ENCODE measurements at regions not wholly inside any gene's neighbourhood (a gene's known extent, or its start where the extent isn't known, plus 50 kb on each side); places are given as distances from the start of the nearest gene placed in this dataset.
A peak's percentile ranks its signal among the peaks of the same experiment; 100 is the strongest.
"Not testable (repeated sequence)": the region's sequence is repeated elsewhere in the genome, so short reads cannot be mapped to it uniquely, and the experiment has no call there.

DNA sequence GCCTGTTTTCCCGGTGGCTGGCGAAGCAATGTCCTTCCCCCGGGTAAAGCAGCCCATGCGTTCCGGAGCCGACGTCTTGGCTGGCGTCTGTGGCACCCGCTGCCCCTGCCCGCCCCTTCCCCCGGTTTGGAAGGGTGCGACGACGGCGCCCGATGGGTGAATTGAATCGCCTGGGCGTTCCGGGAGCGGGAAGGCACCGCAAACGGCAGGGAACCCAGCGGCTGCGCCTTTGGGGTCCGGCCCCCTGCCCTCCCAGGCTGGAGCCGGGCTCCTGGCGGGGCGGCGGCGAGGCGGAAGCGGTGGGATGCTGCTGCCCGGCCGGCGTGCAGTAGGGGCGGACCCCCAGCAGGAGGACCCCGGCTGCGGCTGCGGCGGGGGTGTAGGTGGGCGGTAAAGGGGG lies 123.6 kb upstream of the RHOU start:
- DNase-seq, result not testable (repeated sequence)

DNA sequence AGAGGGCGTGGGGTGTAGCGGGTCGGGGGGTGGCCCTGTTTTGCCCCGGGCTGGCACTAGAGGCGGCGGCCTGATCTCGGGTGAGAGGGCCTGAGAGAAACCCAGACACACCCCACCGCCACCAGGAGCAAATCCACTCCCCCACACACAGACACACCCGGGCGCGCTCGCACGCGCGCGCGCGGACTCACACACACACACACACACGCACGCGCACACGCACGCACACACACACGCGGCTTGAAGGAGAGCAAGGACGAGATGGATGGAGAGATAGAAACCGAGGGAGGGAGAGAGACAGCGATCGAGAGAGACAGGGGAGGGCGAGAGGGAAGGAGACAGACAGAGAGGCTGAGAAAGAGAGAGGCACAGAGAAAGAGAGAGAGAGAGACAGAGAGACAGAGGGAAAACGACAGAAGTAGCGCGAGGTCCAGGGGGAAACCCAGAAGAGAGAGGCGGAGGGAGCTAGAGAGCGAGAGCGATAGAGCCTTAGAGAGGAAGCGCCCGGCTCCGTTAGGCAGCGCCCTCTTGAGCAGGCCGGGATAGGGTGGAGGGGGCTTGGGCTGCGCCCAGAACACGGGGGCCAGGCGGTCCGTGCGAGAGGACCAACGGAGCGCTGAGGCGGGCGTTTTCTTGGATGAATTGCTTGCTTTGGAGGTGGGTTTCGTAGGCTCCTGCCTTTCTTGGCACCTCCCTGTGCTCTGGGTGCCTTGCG lies 113.1 kb upstream of the RHOU start:
- DNase-seq, result not testable (repeated sequence)

DNA sequence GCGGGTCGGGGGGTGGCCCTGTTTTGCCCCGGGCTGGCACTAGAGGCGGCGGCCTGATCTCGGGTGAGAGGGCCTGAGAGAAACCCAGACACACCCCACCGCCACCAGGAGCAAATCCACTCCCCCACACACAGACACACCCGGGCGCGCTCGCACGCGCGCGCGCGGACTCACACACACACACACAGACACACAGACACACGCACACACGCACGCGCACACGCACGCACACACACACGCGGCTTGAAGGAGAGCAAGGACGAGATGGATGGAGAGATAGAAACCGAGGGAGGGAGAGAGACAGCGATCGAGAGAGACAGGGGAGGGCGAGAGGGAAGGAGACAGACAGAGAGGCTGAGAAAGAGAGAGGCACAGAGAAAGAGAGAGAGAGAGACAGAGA lies 108.8 kb upstream of the RHOU start:
- not testable (repeated sequence) for DNase-seq

DNA sequence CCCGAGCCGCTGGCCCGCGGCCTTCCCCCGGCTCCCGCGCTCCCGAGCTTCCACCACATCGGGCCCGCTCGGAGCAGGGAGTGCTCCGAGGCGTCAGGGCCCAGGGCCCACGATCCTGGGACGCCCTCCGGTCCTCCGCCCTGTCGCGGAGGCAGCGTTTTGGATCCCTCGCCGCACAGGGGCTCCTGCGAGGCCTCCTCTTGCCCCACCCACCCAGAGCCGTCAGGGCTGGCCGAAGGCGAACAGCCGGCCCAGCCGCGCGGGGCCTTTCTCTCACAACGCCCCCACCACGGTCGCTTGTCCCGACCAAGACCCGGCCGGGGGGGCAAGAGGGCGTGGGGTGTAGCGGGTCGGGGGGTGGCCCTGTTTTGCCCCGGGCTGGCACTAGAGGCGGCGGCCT lies 102.4 kb upstream of the RHOU start:
- DNase-seq, result not testable (repeated sequence)

DNA sequence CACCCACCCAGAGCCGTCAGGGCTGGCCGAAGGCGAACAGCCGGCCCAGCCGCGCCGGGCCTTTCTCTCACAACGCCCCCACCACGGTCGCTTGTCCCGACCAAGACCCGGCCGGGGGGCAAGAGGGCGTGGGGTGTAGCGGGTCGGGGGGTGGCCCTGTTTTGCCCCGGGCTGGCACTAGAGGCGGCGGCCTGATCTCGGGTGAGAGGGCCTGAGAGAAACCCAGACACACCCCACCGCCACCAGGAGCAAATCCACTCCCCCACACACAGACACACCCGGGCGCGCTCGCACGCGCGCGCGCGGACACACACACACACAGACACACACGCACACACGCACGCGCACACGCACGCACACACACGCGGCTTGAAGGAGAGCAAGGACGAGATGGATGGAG lies 100.0 kb upstream of the RHOU start:
- peak in 1 of 2 experiments; percentile 11 for DNase-seq

DNA sequence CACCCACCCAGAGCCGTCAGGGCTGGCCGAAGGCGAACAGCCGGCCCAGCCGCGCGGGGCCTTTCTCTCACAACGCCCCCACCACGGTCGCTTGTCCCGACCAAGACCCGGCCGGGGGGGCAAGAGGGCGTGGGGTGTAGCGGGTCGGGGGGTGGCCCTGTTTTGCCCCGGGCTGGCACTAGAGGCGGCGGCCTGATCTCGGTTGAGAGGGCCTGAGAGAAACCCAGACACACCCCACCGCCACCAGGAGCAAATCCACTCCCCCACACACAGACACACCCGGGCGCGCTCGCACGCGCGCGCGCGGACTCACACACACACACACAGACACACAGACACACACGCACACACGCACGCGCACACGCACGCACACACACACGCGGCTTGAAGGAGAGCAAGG lies 97.8 kb upstream of the RHOU start:
- DNase-seq, result not testable (repeated sequence)

DNA sequence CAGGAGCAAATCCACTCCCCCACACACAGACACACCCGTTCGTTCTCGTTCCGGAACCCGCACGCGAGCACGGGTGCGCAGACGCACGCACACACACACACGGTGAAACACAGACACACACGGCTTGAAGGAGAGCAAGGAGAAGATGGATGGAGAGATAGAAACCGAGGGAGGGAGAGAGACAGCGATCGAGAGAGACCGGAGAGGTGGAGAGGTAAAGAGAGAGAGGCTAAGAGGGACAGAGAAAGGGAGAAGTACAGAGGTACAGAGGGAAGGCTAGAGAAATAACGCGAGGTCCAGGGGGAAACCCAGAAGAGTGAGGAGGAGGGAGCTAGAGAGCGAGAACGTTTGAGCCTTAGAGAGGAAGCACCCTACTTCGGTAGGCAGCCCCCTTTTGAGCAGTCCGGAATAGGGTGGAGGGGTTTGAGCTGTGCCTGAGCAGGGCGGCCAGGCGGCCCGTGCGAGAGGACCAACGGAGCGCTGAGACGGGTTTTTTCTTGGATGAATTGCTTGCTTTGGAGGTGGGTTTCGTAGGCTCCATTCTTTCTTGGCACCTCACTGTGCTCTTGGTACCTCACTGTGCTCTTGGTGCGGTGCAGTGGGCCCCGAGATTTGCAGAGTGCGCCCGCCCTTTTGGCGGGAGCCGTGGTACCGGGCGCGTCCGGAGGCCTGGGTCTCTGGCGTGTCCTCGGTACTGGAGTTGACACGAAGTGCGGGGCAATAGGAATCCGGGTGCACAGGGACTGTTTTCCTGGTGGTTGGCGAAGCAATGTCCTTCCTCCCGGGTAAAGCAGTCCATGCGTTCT lies 88.4 kb upstream of the RHOU start:
- DNase-seq, result peak; percentile 22 to 23

DNA sequence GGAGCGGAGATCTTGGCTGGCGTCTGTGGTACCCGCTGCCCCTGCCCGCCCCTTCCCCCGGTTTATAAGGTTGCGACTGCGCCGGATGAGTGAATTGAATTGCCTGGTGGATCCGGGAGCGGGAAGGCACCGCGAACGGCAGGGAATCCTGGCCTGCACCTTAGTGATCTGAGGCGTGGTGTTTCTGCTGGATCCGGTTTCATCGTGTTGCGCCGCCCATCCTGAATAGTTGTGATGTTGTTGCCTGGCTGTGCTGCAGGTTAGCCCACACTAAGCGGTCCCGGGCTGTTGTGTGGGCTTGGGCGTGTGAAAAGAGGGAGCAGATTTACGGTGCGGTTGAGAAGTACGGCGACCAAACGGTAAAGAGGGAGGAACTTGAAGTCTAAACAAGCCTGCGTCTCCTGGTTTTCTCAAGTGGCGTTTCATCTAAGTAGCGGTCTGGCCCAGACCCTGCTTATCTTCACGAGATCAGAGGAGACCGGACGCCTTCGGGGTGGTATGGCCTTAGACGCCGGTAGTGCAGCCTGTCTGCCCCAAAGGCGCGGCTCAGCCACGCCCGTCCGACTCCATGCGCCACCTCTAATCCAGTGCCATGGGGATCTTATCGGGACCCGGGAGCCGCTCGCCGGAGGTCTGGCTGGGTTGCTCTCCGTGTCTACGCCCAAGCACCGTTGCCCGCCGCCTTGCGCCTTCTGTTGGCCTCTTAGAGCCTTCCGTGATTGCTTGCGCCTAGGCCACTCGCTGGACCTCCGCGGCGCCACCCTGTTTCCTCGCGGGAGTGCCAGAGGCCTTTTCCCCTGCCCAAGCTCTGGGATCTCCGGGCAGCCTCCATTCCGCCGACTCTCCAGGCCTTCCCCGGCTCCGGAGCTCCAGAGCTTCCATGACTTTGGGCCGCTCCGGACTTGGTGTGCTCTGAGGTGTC lies 87.5 kb upstream of the RHOU start:
- peak; percentile 50 to 72 for DNase-seq

DNA sequence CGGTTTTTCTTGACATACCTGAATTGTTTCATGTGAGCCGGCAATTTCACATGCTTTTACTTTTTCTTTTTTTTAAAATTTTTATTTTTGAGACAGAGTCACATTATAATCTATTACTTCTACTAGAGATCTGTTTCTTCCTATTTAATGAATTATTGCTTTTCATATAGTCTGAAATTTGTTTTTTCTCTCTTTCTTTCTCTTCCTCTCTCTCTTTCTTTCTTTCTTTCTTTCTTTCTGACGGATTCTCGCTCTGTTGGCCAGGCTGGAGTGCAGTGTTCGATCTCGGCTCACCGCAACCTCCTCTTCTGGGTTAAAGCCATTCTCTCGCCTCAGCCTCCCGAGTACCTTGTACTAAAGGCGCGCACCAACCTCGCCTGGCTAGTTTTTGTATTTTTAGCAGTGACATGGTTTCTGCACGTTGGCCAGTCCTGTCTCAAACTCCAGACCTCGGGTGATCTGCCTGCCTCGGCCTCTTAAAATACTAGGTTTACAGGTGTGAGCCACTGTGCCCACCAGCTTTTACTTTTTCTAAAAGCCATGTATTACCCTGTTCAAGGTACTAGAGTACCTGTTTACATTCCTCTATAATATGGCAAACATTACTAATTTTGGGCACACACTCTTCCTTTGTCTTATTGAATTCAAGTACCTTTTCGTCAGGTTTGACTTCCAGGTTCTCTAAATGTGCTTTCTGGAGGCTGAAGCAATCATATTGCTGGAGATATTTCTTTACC lies 86.5 kb upstream of the RHOU start:
- DNase-seq, result no peak

DNA sequence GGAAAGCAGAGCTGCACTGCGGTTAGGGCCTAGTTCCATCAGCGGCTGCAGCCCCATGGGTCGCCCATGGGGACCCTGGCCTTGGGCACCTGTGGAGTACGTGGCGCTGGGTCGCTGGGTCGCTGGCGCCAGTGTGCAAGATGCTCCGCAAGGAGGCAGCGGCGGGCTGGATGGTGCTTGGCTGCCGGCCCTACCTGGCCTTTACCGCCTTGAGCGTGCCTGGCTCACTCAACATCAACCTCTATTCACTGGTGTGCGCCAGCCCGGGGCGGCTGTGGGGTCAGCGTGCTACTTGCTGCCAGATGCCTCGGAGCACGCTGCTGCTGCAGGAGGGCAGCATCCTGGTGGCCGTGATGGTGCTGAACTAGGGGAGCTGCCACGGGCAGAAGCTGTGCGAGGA lies 85.1 kb upstream of the RHOU start:
- DNase-seq, result no peak

DNA sequence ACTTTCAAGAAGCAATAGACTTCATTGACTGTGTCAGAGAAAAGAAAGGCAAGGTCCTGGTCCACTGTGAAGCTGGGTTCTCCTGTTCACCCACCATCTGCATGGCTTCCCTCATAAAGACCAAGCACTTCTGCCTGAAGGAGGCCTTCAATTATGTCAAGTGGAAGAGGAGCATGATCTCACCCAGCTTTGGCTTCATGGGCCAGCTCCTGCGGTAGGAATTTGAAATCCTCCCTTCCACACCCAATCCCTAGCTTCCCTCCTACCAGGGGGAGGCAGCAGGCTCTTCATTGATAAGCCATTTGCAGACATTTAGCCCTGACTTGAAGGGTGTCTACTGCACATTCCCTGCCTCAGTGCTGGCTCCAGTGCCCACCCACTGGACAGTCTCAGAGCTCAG lies 84.3 kb upstream of the RHOU start:
- DNase-seq, result no peak

DNA sequence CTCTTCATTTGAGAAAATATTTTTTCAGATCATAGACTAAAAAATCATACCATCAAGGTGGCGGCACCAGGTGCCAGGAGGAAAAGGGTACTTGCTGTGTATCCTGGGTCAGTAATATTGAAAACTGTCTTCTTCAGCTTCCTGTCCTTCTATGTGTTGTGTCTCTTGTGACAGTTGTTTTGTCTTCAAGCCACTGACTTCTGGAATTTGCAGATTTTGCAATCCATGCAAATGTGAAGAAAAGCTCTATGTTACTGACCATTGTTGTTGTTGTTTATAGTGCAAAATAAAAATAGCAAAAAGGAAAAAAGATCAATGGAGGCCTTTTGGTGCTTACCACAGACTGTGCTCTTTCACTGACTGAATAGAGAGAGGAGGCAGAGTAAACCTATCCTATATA lies 83.2 kb upstream of the RHOU start:
- DNase-seq, result no peak

DNA sequence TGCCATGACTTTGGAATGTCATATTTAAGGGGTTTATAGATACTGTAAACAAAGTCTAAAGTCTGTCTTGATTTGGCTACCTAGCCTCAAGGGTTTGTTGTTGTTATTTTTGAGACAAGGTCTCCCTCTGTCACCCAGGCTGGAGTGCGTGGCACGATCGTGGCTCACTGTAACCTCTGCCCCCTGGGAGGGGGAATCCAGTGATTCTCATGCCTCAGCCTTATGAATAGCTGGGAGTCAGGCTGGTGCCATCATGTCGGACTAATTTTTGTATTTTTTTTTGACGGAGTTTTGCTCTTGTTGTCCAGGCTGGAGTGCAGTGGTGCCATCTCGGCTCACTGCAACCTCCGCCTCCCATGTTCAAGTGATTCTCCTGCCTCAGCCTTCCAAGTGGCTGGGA lies 82.2 kb upstream of the RHOU start:
- DNase-seq, result not testable (repeated sequence)

DNA sequence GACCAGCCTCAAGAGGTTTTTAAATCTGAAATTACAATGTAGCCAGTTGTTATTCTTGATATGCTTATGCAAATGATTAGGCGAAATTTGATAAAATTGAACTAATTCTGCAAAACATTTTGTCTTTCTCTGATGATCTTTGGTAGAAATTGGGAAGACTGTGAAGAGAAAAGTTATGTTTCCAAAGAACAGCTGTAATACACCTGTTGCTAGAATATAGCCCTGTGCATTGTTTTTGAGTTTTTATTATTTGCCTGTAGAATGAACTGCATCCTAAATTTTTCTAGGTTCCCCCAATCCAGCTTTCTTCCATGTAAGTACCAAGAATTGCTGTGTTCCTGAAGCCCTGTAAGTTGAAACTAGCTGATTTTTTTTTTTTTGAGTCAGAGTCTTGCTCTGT lies 81.5 kb upstream of the RHOU start:
- DNase-seq, result no peak

DNA sequence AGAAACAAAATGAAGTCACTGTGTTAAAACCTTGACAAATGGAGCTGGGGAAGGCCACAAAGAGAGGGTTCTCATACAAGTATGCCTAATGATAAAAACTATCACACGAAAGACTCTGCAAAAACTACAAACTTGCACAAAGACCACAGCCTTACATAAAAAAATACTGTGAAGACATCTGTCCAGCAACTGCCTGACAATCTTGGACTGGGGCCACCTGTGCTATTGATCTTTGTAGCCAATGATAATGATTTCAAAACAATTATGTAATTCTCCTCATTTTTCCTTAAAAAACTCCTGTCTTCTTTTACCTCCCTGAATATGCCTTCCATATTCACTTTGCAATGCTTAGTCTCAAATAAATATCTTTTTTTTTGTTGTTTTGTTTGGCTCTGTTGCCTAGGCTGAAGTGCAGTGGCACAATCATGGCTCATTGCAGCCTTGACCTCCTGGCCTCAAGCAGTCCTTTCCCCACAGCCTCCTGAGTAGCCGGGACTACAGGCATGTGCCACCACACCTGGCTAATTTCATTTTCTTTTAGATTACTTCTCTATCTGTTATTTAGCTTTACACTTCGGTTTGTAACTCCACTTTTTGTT lies 79.4 kb upstream of the RHOU start:
- no peak for DNase-seq

DNA sequence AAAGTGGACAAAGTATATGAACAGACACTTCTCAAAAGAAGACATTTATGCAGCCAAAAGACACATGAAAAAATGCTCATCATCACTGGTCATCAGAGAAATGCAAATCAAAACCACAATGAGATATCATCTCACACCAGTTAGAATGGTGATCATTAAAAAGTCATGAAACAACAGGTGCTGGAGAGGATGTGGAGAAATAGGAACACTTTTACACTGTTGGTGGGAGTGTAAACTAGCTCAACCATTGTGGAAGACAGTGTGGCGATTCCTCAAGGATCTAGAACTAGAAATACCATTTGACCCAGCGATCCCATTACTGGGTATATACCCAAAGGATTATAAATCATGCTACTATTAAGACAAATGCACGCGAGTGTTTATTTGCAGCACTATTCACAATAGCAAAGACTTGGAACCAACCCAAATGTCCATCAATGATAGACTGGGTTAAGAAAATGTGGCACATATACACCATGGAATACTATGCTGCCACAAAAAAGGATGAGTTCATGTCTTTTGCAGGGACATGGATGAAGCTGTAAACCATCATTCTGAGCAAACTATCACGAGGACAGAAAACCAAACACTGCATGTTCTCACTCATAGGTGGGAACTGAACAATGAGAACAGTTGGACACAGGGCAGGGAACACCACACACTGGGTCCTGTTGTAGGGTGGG lies 73.1 kb upstream of the RHOU start:
- DNase-seq, result not testable (repeated sequence)

DNA sequence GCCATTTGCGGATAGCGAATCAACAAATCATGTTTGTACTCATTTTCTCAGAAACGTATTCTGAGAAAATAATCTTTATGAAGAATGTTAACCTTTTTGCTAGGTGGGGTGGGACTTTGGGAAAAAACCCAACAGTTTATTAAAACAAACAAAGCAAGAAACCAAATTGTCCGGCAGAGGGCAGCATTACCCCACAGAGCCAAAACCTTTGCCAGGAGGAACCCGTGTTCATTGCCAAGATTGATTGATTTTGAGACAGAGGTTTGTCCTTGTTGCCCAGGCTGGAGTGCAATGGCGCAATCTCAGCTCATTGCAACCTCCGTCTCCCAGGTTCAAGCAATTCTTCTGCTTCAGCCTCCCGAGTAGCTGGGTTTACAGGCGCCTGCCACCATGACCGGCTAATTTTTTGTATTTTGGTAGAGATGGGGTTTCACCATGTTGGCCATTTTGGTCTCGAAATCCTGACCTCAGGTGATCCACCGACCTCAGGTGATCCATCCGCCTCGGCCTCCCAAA lies 70.8 kb upstream of the RHOU start:
- peak; percentile 20 to 50 for DNase-seq

DNA sequence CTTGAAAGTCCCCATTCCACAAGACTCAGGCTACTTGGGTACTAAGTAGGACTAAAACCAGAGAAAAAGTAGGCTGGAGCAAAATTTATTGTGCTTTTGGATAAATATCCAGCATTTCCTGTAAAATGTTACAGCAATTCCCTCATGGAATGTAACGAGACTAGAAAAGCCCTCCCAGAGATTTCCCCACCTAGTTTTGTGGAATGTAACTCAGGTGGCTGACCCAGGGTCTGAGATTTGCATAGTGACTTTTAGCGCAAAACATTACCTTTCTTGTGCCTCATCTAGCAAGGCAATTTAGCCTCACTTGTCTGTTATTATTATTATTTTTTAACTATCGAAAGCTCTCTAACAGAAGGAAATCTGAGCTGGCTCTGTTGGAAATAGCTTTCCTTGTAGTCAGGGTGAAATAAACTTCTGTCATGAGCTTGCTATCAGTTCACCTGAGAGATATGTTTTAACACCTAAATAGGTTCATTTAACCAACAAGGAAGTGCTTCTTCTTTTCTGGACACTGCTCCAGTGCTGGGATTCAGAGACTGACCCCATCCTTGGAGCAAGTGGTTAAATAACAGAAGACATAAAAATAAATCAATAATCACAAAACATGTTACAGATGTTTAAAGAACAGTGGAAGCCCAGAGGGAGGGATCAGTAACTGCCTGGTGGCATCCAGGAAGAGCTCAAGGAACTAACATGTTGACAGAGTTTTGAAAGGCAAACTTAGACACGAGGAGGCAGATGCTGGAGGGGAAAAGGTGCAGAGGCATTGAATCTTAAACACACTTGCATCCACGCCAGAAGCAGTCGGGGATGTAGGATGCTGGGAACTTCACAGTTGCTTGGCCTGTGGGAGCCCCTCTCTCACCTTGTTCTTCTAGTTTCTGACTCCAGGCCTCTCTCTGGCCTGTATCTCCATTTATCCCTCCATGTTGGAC lies 68.3 kb upstream of the RHOU start:
- DNase-seq, result no peak

DNA sequence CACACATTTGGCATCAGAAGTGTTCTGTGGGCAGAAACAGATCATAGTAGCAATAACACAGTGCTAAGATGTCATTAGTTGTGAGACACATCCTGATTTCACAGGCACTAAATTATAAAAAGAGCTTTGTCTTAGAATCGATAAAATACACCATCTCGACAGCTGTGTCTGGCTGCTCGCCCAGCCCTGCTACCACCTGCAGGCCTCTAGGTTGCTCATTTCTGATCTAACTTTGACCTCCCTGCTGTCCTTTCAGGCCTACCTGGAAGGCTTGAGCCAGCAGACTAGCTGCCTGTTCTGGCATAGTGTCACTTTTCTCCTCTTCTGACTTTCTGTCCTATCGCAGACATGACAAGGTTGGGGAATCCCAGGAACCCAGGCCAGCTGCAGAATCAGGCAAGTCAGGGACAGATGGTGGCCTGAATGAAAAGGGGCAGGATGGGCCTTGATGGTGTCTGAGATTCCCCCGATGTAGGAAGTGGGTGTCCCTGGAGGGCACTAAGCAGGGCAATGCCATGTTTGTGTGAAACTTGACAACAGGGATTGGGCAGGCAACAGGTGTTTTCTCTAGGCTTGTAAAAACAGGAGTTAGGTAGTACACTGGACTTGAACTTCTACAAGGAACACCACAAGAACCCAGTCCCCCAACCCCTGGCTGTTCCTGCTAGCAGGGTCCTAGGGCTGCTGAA lies 66.6 kb upstream of the RHOU start:
- DNase-seq, result no peak

DNA sequence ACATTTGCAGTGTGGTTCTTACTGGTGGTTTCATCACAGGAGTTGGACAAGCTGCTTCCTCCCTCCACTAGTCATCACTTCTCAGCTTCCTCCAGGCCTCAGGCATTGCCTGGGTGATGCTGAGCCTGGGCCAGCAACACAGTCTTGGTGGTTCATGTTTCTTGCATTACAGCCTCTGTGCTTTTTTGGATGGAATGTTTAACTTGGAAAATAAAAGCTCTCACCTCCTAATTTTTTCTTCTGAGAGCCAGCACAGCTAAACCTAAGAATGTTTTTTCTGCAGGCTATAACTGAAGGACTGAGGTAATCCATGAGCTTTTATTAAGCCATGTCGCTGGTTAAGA lies 66.1 kb upstream of the RHOU start:
- no peak for DNase-seq

Measured in NCI-H1930 (cell line).